GM12874 (cell line): ENCODE measurements at regions not wholly inside any gene's neighbourhood (a gene's known extent, or its start where the extent isn't known, plus 50 kb on each side); places are given as distances from the start of the nearest gene placed in this dataset.
A peak's percentile ranks its signal among the peaks of the same experiment; 100 is the strongest.

Experiments used
- TF ChIP-seq, protein P1 (sequence below): IDR thresholded peaks from 2 replicates; pipeline ENCODE4 v1.5.1; 2011; ENCODE audit warnings: low read depth, mild to moderate bottlenecking, control low read depth, low read length, moderate library complexity; ENCODE audit not compliant: insufficient read depth

DNA sequence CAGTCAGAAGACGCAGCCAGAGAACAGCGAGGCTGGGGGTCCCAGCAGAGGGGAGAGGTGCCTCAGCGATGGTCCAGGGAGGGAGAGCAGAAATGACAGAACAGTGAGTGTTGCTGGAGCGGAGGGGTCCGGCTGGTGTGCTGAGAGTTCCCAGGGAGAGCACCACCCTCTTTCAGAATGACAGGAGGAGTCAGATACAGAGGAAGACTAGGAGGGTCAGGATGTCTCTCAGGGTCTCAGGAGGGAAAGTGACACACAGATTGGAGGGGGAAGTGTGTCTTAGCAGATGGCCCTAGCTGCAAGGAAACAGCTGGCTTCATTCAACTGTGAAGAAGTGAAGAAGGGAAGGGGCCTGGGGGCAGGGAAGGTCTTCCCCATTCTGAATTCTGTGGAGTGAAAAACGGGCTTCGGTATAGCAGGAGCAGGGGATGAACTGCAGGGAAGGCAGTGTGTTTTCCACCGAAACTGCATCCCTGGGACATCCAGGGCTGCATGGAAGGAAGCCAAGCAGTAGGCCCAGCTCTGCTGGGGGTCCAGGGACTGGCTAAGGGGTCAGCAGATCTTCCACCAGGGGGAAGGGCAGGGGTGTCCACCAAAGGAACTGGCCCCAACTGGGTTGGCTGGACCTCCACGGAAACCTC lies 90.0 kb upstream of the OTOS start:
- TF ChIP-seq, protein P1, sequence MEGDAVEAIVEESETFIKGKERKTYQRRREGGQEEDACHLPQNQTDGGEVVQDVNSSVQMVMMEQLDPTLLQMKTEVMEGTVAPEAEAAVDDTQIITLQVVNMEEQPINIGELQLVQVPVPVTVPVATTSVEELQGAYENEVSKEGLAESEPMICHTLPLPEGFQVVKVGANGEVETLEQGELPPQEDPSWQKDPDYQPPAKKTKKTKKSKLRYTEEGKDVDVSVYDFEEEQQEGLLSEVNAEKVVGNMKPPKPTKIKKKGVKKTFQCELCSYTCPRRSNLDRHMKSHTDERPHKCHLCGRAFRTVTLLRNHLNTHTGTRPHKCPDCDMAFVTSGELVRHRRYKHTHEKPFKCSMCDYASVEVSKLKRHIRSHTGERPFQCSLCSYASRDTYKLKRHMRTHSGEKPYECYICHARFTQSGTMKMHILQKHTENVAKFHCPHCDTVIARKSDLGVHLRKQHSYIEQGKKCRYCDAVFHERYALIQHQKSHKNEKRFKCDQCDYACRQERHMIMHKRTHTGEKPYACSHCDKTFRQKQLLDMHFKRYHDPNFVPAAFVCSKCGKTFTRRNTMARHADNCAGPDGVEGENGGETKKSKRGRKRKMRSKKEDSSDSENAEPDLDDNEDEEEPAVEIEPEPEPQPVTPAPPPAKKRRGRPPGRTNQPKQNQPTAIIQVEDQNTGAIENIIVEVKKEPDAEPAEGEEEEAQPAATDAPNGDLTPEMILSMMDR: no peak

DNA sequence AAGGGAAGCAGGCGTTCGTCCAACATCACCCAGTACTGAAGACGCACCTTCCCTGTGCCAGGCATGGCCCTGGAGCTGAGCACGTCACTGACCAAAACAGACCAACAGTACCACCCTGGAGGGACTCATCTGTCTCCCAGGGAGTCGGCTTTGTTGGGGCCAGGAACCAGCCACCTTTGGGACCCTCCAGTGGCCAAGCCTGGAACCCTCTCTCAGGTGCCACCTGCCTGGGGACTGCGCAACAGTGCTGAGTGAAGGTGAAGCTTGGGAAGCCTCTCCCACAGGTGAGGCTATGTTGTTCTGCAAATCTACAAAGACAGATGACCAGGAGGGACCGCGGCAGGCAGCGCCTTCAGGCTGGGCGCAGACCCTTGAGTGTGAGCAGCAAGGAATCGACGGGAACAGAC lies 91.4 kb upstream of the OTOS start:
- TF ChIP-seq, protein P1: no peak

DNA sequence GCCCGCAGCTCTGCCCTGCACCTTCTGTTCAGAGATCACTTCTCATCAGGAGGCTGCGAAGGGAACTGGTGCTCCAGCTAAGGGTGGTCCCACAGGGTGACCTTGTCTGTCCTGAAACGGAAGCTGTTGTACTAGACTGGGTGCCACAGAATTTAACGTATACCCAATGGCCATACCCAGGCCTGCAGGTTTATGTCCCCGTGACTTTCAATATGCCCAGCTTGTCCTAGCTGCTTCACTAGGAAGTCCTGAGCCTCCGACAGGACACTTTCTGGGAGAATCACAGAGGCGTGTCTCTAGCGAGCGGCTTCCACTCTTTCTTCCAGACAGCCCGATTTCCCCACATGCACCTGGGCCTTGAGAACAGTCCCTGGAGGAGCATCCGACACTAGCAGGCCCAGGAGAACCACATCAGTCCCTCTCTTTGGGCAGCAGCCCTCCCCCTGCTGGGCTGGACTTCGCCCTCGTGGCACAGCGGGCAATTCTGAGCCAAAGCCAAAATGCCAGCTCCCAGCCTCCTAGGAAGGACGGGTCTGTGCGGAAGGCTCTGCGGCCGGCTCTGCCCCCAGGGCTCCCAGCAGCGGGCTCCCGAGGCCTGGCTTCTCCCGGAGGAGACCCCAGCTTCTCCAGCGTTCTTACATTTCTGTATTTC lies 91.9 kb upstream of the OTOS start:
- TF ChIP-seq, protein P1: no peak

DNA sequence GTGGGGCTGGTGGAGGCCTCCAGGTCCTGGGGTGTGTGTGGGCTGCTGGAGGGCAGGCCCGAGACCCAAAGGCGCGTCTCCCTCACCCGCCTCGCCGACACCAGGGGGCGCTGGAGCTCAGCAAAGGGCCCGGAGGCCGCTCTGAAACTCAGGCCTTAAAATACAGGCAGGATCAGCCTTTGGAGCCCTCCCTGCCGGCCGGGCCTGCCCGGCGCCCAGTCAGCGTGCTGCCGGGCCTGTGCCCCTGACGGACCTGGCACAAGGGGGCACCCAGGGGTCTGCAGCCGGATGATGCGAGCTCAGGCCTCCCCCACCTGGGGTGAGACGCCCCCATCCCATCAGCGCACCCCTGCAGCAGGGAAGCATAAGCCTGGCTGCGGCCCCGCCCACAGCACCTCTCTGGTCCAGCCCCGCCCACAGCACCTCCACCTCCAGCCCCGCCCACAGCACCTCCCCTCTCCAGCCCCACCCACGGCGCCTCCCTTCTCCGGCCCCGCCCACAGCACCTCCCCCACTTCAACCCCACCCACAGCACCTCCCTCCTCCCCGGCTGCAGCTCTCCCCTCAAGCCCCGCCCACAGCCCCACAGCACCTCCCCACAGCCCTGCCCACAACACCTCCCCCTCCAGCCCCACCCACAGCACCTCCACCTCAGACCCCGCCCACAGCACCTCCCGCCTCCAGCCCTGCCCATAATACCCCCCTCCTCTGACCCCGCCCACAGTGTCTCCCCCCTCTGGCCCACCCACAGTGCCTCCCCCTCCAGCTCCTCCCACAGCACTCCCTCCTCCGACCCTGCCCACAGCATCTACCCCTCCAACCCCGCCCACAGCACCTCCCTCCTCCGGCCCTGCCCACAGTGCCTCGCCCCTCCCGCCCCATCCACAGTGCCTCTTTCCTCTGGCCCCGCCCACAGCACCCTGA lies 92.8 kb upstream of the OTOS start:
- TF ChIP-seq, protein P1: peak; percentile 51

DNA sequence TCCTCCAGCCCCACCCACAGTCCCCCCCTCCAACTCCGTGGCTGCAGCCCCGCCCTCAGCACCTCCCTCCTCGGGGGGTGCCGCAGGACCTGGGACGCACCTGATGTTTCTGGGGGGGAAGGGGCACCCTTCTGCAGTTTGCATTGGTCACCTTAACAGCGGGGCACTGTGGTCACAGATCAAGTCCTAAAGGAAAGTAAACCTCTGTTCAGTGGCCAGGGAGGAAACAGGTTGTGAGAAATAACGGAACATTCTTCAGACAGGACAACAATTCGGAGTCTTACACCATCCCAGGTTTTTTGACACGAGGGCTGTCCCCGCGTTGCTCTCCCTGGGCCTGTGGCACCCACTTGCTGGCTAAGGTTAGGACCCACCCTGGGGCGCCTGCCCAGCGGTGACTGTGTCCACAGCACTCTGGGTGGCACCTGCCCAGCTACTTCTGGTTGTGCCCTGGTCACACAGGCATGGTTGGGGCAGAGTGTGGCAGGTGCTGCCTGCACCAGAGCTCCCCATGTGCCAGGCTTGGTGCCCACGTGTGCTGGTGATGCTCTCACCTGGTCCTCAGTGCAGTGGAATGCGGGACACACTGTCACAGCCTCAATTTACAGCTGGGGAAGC lies 93.5 kb upstream of the OTOS start:
- TF ChIP-seq, protein P1: no peak

DNA sequence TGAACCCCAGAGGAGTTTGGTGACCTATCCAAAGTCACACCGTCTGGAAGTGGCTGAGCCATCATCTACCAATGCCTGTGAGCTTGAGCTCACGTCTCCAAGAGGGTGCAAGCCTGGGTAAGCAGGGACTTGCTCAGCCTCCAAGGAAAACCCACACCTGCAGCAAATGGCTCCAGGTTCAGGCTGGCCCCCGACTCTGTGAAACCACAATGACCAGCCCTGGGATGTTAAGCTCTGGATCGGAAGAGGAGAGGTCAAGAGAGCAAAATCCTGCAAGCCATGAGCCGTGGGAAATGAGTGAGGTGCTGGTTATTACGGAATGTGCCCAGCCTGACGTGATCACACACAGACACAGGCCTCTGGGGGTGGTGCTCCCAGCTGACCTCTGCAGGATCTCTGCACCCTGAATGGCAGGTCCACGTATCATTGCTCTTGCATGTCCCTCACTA lies 94.1 kb upstream of the OTOS start:
- TF ChIP-seq, protein P1: no peak
